ENCODE measurements at regions not wholly inside any gene's neighbourhood (a gene's known extent, or its start where the extent isn't known, plus 50 kb on each side); places are given as distances from the start of the nearest gene placed in this dataset.

GRCh38 chr4:129415004-129415403 is 319.1 kb downstream of the C4orf33 start:
- no peak for TF ChIP-seq CTCF (IDR thresholded peaks at IDR 0.05)
- TF ChIP-seq POLR2A (IDR thresholded peaks at IDR 0.05): no peak
